K562 (cell line): ENCODE measurements at regions not wholly inside any gene's neighbourhood (a gene's known extent, or its start where the extent isn't known, plus 50 kb on each side); places are given as distances from the start of the nearest gene placed in this dataset.

ENCODE experiments used
- ATF6 ChIP-seq: sonication (generic); formaldehyde crosslinking; IDR thresholded peaks from 2 replicates; pipeline ENCODE4 v1.4.0; 2020; ENCODE audit warnings: mild to moderate bottlenecking, missing genetic modification reagents
- SETDB1 ChIP-seq: IDR thresholded peaks from one replicate; pipeline ENCODE4 v1.6.1; 2012; ENCODE audit warnings: low read length, control low read depth, inconsistent platforms
- ZNF12 ChIP-seq: sonication (generic); formaldehyde crosslinking; IDR thresholded peaks from 2 replicates; pipeline ENCODE4 v1.4.0; 2020; ENCODE audit warnings: mild to moderate bottlenecking, missing genetic modification reagents
- ZNF197 ChIP-seq: fragments of 200-800 bp; sonication (Bioruptor generic); IDR thresholded peaks from 2 replicates; pipeline ENCODE4 v1.6.1; 2016; ENCODE audit warnings: low read depth, missing genetic modification characterization, missing compliant biosample characterization

- no peak for TF ChIP-seq ZNF12 (CRISPR knock-in tag)
- no peak for TF ChIP-seq ATF6 (CRISPR knock-in tag)
- TF ChIP-seq ZNF197 (CRISPR knock-in tag), result no peak
- no peak for TF ChIP-seq SETDB1
Observed at GRCh38 chrX:40405399-40405798, 175.4 kb upstream of the ATP6AP2 start.
